ENCODE measurements at regions not wholly inside any gene's neighbourhood (a gene's known extent, or its start where the extent isn't known, plus 50 kb on each side); places are given as distances from the start of the nearest gene placed in this dataset.

DNA sequence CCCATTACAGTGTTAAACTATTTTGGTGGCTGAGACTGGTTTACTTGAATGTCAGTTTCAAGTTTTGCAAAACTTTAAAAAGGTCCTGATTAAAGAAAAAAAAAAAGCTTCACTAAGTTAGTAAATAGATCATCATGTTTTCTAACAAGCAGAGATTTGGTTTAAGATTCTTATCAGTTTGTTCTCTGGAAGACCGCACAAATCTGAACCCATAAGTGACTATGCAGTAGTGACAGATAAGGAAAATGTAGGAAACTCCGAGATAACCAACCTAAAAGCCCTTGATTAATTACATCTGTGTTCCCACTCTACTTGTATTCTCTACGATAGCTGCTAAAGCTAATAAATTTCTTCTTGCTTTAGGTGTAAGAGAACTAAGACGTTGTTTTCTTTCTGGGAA is 1799.8 kb upstream of the ADGRL3 start:
- no peaks in the 10 kb centered on the region for H3K4me1 ChIP-seq (ENCODE audit: low read depth)
- intact Hi-C loops (cut with DNase I, micrococcal nuclease) = no loop called here

GRCh38 chr4:59409647-59410046 is 1790.5 kb upstream of the ADGRL3 start:
- H3K4me3 ChIP-seq = no peak overlapping the region
- DNase-seq = no peak
- no peaks in the 10 kb centered on the region for H3K36me3 ChIP-seq (ENCODE audit: low read depth)
- no peaks in the 10 kb centered on the region for H3K9me3 ChIP-seq
- TF ChIP-seq CTCF (IDR thresholded peaks at IDR 0.05) = no peak
- no peak for ATAC-seq
- H3K4me1 ChIP-seq (ENCODE audit: low read depth) = no peaks in the 10 kb centered on the region
- intact Hi-C loops (cut with DNase I, micrococcal nuclease) = no loop called here

More for the DNA sequence above, 1799.8 kb upstream of the ADGRL3 start:
- no peak for TF ChIP-seq CTCF (IDR thresholded peaks at IDR 0.05)
- no peak overlapping the region for H3K4me3 ChIP-seq
- H3K36me3 ChIP-seq (ENCODE audit: low read depth) = no peaks in the 10 kb centered on the region
- no peak for ATAC-seq
- no peak for DNase-seq
- H3K9me3 ChIP-seq = peaks cover 2% of the 10 kb centered on the region

- no peak overlapping the region for H3K4me3 ChIP-seq
- no peak for TF ChIP-seq CTCF (IDR thresholded peaks at IDR 0.05)
- no peaks in the 10 kb centered on the region for H3K9me3 ChIP-seq
- intact Hi-C loops (cut with DNase I, micrococcal nuclease) = no loop called here
- H3K36me3 ChIP-seq (ENCODE audit: low read depth) = no peaks in the 10 kb centered on the region
- ATAC-seq = no peak
- H3K4me1 ChIP-seq (ENCODE audit: low read depth) = no peaks in the 10 kb centered on the region
- no peak for DNase-seq
These were observed 1787.4 kb upstream of the ADGRL3 start for GRCh38 chr4:59412739-59413138.

- intact Hi-C loops (cut with DNase I, micrococcal nuclease) = no loop called here
- no peak for ATAC-seq
- H3K4me1 ChIP-seq (ENCODE audit: low read depth) = no peaks in the 10 kb centered on the region
- H3K4me3 ChIP-seq = no peak overlapping the region
- H3K36me3 ChIP-seq (ENCODE audit: low read depth) = no peaks in the 10 kb centered on the region
- DNase-seq = no peak
- TF ChIP-seq CTCF (IDR thresholded peaks at IDR 0.05) = no peak
- H3K9me3 ChIP-seq = no peaks in the 10 kb centered on the region
These were observed 1744.4 kb upstream of the ADGRL3 start for GRCh38 chr4:59455751-59456150.

GRCh38 chr4:59457576-59457975 is 1742.5 kb upstream of the ADGRL3 start:
- DNase-seq (no peak), ATAC-seq (no peak)
- intact Hi-C loops (cut with DNase I, micrococcal nuclease) = no loop called here
- Histone ChIP-seq H3K4me1 (ENCODE audit: low read depth) (no peaks in the 10 kb centered on the region), H3K36me3 (ENCODE audit: low read depth) (no peaks in the 10 kb centered on the region), H3K9me3 (no peaks in the 10 kb centered on the region), H3K4me3 (no peak overlapping the region)
- TF ChIP-seq CTCF (IDR thresholded peaks at IDR 0.05) = no peak

- Histone ChIP-seq H3K9me3 (peaks cover 12% of the 10 kb centered on the region), H3K4me3 (no peak overlapping the region), H3K4me1 (ENCODE audit: low read depth) (no peaks in the 10 kb centered on the region), H3K36me3 (ENCODE audit: low read depth) (no peaks in the 10 kb centered on the region)
- no peak for ATAC-seq
- intact Hi-C loops (cut with DNase I, micrococcal nuclease) = no loop called here
- TF ChIP-seq CTCF (IDR thresholded peaks at IDR 0.05) = no peak
- DNase-seq = no peak
These were observed 1715.2 kb upstream of the ADGRL3 start for GRCh38 chr4:59484944-59485343.
